Right atrium auricular region (tissue), 2 donors: ENCODE measurements at regions not wholly inside any gene's neighbourhood (a gene's known extent, or its start where the extent isn't known, plus 50 kb on each side); places are given as distances from the start of the nearest gene placed in this dataset.

Source experiments
- DNase-seq: peaks from one replicate; pipeline ENCODE4 v3.0.0-alpha.2; 2019; ENCODE audit warnings: low spot score
- H3K27ac ChIP-seq, 2 donors: fragments of 200-600 bp; sonication (generic); 1 replicate in 1 of 2; 2 replicates in 1 of 2; pipeline ENCODE4 v1.5.1; 2016 to 2019
- H3K27me3 ChIP-seq, 2 donors: fragments of 200-600 bp; sonication (generic); one replicate each; pipeline versions ENCODE4 v1.5.1 to v1.6.0; 2017 to 2019
- H3K36me3 ChIP-seq: fragments of 200-600 bp; sonication (generic); one replicate; pipeline ENCODE4 v1.5.1; 2016
- H3K4me1 ChIP-seq, 2 donors: fragments of 200-600 bp; sonication (generic); one replicate each; pipeline versions ENCODE4 v1.5.1 to v1.6.0; 2017 to 2019
- H3K4me3 ChIP-seq, 2 donors: fragments of 200-600 bp; sonication (generic); 1 replicate in 1 of 2; 2 replicates in 1 of 2; pipeline ENCODE4 v1.5.1; 2017 to 2019; ENCODE audit warnings: mild to moderate bottlenecking in 1 of 2, moderate library complexity in 1 of 2
- H3K9me3 ChIP-seq, 2 donors: fragments of 200-600 bp; sonication (generic); one replicate each; pipeline ENCODE4 v1.5.1; 2019
- TF ChIP-seq, protein P1 (sequence below), 2 donors: fragments of 200-600 bp; sonication (generic); IDR thresholded peaks; one replicate each; pipeline ENCODE4 v1.5.1; 2019; ENCODE audit warnings: antibody characterized with exemption in 2 of 2

DNA sequence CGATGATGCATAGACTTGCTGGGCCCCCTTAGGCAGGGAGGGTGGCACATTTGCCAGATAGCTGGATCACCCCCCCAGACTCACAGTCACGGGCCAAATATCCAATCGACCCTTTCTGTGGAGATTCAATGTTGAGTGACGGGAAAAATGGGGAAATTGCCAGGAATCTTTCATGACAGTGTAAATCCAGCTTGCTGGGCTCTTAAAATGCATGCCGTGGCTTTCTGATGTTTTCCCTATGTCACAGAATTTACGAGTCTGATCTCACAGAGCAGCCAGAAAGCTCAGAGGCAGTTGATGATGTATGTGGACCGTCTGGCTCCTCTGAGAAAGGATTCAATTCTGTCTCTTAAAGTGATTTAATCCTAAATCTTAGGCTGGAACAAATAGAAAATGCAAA is 150.1 kb upstream of the ZNF644 start:
- Histone ChIP-seq H3K36me3 (no peaks in the 10 kb centered on the region), H3K27me3 (no peaks in the 10 kb centered on the region), H3K4me3 (no peak overlapping the region), H3K4me1 (peaks cover 0 to 9% of the 10 kb centered on the region in 2 donors), H3K27ac (no peak overlapping the region), H3K9me3 (no peaks in the 10 kb centered on the region)
- no peak for DNase-seq
- TF ChIP-seq, protein P1, sequence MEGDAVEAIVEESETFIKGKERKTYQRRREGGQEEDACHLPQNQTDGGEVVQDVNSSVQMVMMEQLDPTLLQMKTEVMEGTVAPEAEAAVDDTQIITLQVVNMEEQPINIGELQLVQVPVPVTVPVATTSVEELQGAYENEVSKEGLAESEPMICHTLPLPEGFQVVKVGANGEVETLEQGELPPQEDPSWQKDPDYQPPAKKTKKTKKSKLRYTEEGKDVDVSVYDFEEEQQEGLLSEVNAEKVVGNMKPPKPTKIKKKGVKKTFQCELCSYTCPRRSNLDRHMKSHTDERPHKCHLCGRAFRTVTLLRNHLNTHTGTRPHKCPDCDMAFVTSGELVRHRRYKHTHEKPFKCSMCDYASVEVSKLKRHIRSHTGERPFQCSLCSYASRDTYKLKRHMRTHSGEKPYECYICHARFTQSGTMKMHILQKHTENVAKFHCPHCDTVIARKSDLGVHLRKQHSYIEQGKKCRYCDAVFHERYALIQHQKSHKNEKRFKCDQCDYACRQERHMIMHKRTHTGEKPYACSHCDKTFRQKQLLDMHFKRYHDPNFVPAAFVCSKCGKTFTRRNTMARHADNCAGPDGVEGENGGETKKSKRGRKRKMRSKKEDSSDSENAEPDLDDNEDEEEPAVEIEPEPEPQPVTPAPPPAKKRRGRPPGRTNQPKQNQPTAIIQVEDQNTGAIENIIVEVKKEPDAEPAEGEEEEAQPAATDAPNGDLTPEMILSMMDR (IDR thresholded peaks at IDR 0.05): no peak

DNA sequence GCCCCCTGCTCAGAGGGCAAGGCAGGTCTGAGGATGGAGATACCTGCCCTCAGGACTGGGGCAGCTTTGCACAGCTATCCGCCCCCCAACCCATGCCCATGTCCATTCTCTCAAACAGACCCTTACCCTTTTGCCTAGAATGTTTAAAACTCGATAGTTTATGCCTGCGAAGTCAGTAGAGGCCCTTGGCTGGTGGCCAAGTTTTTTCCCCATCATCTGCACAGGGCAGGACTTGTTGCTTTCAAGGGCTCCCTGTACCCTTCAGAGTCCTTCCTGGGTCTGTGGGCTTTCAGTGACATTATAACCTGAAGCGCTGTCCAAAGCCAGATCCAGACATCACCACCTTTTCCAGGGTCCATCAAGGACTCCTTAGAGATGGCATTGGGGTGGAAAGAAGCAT is 148.7 kb upstream of the ZNF644 start:
- no peaks in the 10 kb centered on the region for H3K27me3 ChIP-seq
- no peak for DNase-seq
- H3K4me1 ChIP-seq: peaks cover 0 to 9% of the 10 kb centered on the region in 2 donors
- H3K27ac ChIP-seq: no peak overlapping the region
- H3K4me3 ChIP-seq: no peak overlapping the region
- H3K9me3 ChIP-seq: no peaks in the 10 kb centered on the region
- TF ChIP-seq, protein P1 (IDR thresholded peaks at IDR 0.05): no peak
- H3K36me3 ChIP-seq: no peaks in the 10 kb centered on the region

DNA sequence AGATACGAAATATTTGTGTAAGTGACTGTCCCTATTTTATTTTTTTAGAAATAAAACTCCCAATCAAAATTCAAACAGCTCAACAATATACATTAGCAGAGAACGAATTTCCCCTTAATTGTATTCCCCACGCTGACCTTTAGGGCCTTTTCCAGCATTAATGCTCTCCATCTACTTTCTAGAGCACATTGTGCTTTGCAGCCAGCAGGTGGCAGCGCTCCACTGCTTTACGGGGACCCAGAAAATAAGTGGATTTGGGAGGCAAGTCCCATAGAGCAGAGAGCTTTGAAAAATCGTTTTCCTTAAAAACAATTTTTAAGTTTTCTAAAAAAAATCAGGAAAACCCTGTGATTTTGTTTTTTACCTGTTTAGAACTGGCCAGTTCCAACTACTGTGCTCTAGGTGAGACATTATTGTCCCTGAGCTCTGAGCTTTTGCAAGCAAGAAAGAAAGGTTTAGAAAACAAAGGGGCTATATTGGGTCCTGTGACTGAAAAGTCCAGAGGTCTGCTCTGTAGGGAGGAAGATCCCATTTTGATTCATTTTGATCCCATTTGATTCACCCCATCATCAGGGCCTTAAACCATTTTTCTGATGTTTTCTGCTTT is 144.4 kb upstream of the ZNF644 start:
- no peaks in the 10 kb centered on the region for H3K36me3 ChIP-seq
- no peak overlapping the region for H3K27ac ChIP-seq
- H3K9me3 ChIP-seq: no peaks in the 10 kb centered on the region
- no peak overlapping the region for H3K4me3 ChIP-seq
- H3K4me1 ChIP-seq: no peaks in the 10 kb centered on the region
- TF ChIP-seq, protein P1 (IDR thresholded peaks at IDR 0.05): peak; percentile 50 to 77
- peak; percentile 65 for DNase-seq
- no peaks in the 10 kb centered on the region for H3K27me3 ChIP-seq

DNA sequence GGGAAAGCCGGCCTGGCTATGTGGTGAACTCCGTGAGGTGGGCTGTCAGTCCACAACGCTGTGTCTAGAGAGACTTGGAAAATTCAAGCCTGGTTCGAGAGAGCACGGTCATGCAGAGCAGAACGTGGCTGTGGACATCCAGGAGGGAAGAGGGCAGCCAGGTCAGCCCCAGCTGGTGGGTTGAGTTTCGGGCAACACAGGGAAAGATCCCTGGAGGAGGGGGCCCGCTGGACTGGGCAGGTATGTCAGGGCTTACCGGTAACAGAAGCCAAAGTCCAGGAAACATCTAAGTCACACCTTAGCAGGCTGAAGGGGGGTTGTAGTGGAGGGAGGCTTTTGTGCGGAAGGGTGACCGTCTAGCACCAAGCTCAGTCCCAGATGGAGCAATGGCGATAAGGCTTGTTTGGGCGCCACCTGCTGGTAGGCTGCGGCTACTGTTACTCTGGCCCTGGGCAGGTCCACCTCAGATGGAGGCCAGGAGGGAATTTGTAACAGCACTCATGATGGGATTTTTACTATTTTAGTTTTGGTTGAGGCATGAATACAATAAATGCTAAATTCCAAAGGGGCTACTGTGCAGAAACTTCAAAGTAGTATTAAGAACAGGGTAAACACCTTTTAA is 143.3 kb upstream of the ZNF644 start:
- Histone ChIP-seq H3K27ac (no peak overlapping the region), H3K36me3 (no peaks in the 10 kb centered on the region), H3K4me3 (no peak overlapping the region), H3K9me3 (no peaks in the 10 kb centered on the region), H3K27me3 (no peaks in the 10 kb centered on the region), H3K4me1 (no peaks in the 10 kb centered on the region)
- TF ChIP-seq, protein P1 (IDR thresholded peaks at IDR 0.05): peak; percentile 88 to 95
- peak; percentile 75 for DNase-seq

DNA sequence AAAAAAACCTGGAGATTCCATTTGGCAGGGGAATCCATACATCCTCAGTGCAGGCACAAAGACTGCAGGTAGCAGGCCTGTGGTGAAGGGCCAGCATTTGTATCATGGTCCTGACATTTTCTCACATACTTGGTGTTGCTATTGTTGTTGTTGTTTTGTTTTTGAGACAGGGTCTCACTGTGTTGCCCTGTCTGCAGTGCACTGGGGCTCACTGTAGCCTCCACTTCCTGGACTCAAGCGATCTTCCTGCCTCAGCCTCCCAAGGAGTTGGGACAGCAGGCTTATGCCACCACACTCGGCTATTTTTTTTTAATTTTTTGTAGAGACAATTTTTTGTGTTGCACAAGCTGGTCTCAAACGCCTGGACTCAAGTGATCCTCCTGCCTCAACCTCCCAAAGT is 140.8 kb upstream of the ZNF644 start:
- TF ChIP-seq, protein P1 (IDR thresholded peaks at IDR 0.05): no peak
- Histone ChIP-seq H3K36me3 (no peaks in the 10 kb centered on the region), H3K4me3 (no peak overlapping the region), H3K4me1 (no peaks in the 10 kb centered on the region), H3K27me3 (no peaks in the 10 kb centered on the region), H3K9me3 (no peaks in the 10 kb centered on the region), H3K27ac (no peak overlapping the region)
- DNase-seq: no peak

DNA sequence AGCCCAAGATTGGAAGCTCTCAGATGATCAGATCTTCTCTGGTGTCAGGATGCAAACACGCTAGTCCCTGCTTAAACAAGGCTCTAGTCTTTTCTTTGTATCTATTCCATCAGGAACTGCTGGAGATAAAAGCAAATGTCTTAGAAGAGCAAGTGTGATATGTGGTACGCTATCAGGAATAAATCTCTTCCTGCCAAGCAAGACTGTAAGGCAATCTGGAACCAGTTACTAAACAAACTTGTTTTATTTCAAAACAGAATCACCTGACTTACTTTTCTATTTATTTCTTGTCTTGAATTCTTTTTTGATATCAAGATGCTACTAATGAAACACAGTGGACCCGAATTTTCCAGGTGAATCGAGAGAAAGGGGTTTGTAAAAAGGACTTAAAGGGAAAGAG is 139.9 kb upstream of the ZNF644 start:
- Histone ChIP-seq H3K27ac (no peak overlapping the region), H3K4me3 (no peak overlapping the region), H3K9me3 (no peaks in the 10 kb centered on the region), H3K27me3 (no peaks in the 10 kb centered on the region), H3K4me1 (no peaks in the 10 kb centered on the region), H3K36me3 (no peaks in the 10 kb centered on the region)
- TF ChIP-seq, protein P1 (IDR thresholded peaks at IDR 0.05): no peak
- no peak for DNase-seq
